MV-4-11 (cell line): ENCODE measurements at regions not wholly inside any gene's neighbourhood (a gene's known extent, or its start where the extent isn't known, plus 50 kb on each side); places are given as distances from the start of the nearest gene placed in this dataset.
"Not testable (repeated sequence)": the region's sequence is repeated elsewhere in the genome, so short reads cannot be mapped to it uniquely, and the experiment has no call there.

Experiments used
- DNase-seq: peaks from one replicate; lab custom pipeline; 2025; lab: John Stamatoyannopoulos, UW

GRCh38 chr2:193156480-193156879 lies 961.7 kb upstream of the TMEFF2 start:
- no peak for DNase-seq

- DNase-seq: no peak
Observed at GRCh38 chr2:193154076-193154475, 959.3 kb upstream of the TMEFF2 start.

GRCh38 chr2:193153576-193153975 lies 958.8 kb upstream of the TMEFF2 start:
- DNase-seq: no peak

GRCh38 chr2:193142467-193142866 lies 947.7 kb upstream of the TMEFF2 start:
- DNase-seq: not testable (repeated sequence)

GRCh38 chr2:193141998-193142397 lies 947.3 kb upstream of the TMEFF2 start:
- no peak for DNase-seq

GRCh38 chr2:193140895-193141294 lies 946.2 kb upstream of the TMEFF2 start:
- DNase-seq: not testable (repeated sequence)

- no peak for DNase-seq
Observed at GRCh38 chr2:193124815-193125214, 930.1 kb upstream of the TMEFF2 start.

GRCh38 chr2:193114827-193115226 lies 920.1 kb upstream of the TMEFF2 start:
- DNase-seq: no peak

- DNase-seq: no peak
Observed at GRCh38 chr2:193112986-193113385, 918.3 kb upstream of the TMEFF2 start.

- no peak for DNase-seq
Observed at GRCh38 chr2:193103064-193103463, 908.3 kb upstream of the TMEFF2 start.

GRCh38 chr2:193101591-193101990 lies 906.9 kb upstream of the TMEFF2 start:
- DNase-seq: no peak

GRCh38 chr2:193088026-193088425 lies 893.3 kb upstream of the TMEFF2 start:
- no peak for DNase-seq

GRCh38 chr2:193076995-193077394 lies 882.3 kb upstream of the TMEFF2 start:
- DNase-seq: no peak

- DNase-seq: no peak
Observed at GRCh38 chr2:193074933-193075332, 880.2 kb upstream of the TMEFF2 start.

GRCh38 chr2:193072647-193073046 lies 877.9 kb upstream of the TMEFF2 start:
- DNase-seq: no peak

GRCh38 chr2:193025556-193025955 lies 830.8 kb upstream of the TMEFF2 start:
- DNase-seq: not testable (repeated sequence)

- DNase-seq: no peak
Observed at GRCh38 chr2:193024791-193025190, 830.1 kb upstream of the TMEFF2 start.

- no peak for DNase-seq
Observed at GRCh38 chr2:193011870-193012269, 817.1 kb upstream of the TMEFF2 start.

- DNase-seq: no peak
Observed at GRCh38 chr2:192993059-192993458, 798.3 kb upstream of the TMEFF2 start.

- no peak for DNase-seq
Observed at GRCh38 chr2:192983173-192983572, 788.4 kb upstream of the TMEFF2 start.

- DNase-seq: no peak
Observed at GRCh38 chr2:192978395-192978794, 783.7 kb upstream of the TMEFF2 start.

- no peak for DNase-seq
Observed at GRCh38 chr2:192971981-192972380, 777.2 kb upstream of the TMEFF2 start.

- no peak for DNase-seq
Observed at GRCh38 chr2:192969055-192969454, 774.3 kb upstream of the TMEFF2 start.

GRCh38 chr2:192960945-192961344 lies 766.2 kb upstream of the TMEFF2 start:
- no peak for DNase-seq

- DNase-seq: not testable (repeated sequence)
Observed at GRCh38 chr2:192958615-192959014, 763.9 kb upstream of the TMEFF2 start.
